ENCODE measurements at regions not wholly inside any gene's neighbourhood (a gene's known extent, or its start where the extent isn't known, plus 50 kb on each side); places are given as distances from the start of the nearest gene placed in this dataset.

- Histone ChIP-seq H3K36me3 (no peaks in the 10 kb centered on the region), H3K27me3 (no peaks in the 10 kb centered on the region), H3K27ac (peak overlapping the region in 1 of 4 donors; percentile 4), H3K4me1 (no peaks in the 10 kb centered on the region), H3K9me3 (no peaks in the 10 kb centered on the region), H3K4me3 (no peak overlapping the region)
- 46 to 53% methylated on average over 3 of the region's 3 CpGs for WGBS, 2 donors
- no peak for ATAC-seq (ENCODE audit: low FRiP score in 2 of 2)
- TF ChIP-seq POLR2AphosphoS5 (IDR thresholded peaks at IDR 0.05) (no peak), CTCF (IDR thresholded peaks at IDR 0.05) (no peak), EP300 (IDR thresholded peaks at IDR 0.05) (no peak), POLR2A (IDR thresholded peaks at IDR 0.05) (no peak)
- DNase-seq, result no peak
Measured at GRCh38 chr12:118925826-118926225, 55.5 kb upstream of the SRRM4 start.

Small RNAs in the stretch of these regions (small RNA-seq; reads per million reads assigned to genes)
- gene RF00428 (0 reads per million in 4 donors), gene RNA5SP374 (0 reads per million in 4 donors)
